ENCODE measurements at regions not wholly inside any gene's neighbourhood (a gene's known extent, or its start where the extent isn't known, plus 50 kb on each side); places are given as distances from the start of the nearest gene placed in this dataset.

DNA sequence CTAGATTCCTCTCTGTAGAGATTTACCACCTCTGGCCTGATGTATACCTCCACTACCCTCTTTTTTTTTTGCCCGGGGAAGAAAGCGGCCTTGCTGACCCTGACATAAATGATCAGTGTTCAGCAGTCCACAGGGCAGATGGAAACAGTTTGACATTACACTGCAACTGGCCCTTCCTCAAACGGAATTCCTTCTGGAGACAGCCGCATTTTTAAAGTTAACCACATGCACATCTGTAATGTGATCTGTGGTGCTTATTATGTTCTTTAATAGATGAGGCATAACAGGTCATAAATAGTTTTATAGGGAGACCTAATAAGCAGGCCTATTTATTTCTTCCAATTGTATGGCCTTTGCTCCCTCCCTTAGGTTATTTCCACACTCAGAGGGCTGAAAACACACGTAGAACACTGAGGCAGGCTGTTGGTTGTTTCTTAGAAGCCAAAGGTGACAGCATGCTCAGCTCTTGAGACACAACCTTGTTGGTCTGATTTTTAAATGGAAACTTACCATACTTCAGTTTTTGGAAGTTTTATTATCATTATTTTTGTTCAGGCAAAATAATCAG lies 84.0 kb upstream of the APC start:
- Histone ChIP-seq H3K4me3 (ENCODE audit: low read depth, low read length) (no peak overlapping the region), H3K4me1 (ENCODE audit: insufficient read depth) (no peaks in the 10 kb centered on the region), H3K27ac (ENCODE audit: low read depth) (no peak overlapping the region), H3K36me3 (ENCODE audit: insufficient read depth) (no peaks in the 10 kb centered on the region)
- WGBS: 54% methylated on average over 5 of the region's 5 CpGs
- DNase-seq (ENCODE audit: extremely low spot score): no peak

GRCh38 chr5:112655513-112655912 lies 82.2 kb upstream of the APC start:
- Histone ChIP-seq H3K27ac (ENCODE audit: low read depth) (no peak overlapping the region), H3K4me1 (ENCODE audit: insufficient read depth) (no peaks in the 10 kb centered on the region), H3K36me3 (ENCODE audit: insufficient read depth) (no peaks in the 10 kb centered on the region), H3K4me3 (ENCODE audit: low read depth, low read length) (no peak overlapping the region)
- DNase-seq (ENCODE audit: extremely low spot score): no peak
- whole genome bisulfite sequencing: 91% methylated on average over 6 of the region's 6 CpGs

DNA sequence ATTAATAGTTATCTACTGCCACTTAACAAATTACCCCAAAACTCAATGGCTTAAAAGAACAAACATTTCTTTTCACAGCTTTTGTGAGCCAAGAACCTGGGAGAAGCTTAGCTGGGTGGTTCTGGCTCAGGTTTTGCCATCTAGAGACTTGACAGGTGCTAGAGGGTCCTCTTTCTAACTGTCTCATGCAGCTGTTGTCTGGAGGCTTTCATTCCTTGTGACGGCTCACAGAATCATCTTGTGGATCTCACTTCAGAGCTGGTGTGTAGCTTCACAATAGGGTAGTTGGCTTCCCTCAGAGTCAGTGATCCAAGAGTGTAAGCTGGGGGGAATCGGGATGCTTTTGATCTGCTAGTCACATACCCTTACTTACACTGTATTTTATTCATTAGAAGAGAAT lies 81.2 kb upstream of the APC start:
- no peak overlapping the region for H3K4me3 ChIP-seq (ENCODE audit: low read depth, low read length)
- no peaks in the 10 kb centered on the region for H3K36me3 ChIP-seq (ENCODE audit: insufficient read depth)
- DNase-seq (ENCODE audit: extremely low spot score): no peak
- WGBS: 93% methylated on average over 2 of the region's 2 CpGs
- H3K4me1 ChIP-seq (ENCODE audit: insufficient read depth): no peaks in the 10 kb centered on the region
- no peak overlapping the region for H3K27ac ChIP-seq (ENCODE audit: low read depth)

DNA sequence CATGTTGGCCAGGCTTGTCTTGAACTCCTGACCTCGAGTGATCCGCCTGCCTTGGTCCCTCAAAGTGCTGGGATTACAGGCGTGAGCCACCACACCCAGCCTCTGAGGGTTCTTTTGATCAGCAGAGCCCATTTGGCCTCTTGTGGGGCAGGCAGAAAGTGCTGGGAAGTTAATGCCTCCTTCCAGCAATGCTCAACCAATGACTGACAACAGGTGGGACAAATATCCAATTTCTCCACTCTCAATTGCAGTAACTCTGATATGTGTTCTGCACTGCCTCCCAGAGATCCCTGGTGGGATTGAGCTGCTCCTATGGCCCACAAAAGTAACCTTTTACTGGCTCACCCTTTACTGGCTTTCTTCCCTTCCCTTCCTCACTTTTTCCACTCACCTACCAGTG lies 79.9 kb upstream of the APC start:
- Histone ChIP-seq H3K4me1 (ENCODE audit: insufficient read depth) (no peaks in the 10 kb centered on the region), H3K27ac (ENCODE audit: low read depth) (no peak overlapping the region), H3K36me3 (ENCODE audit: insufficient read depth) (no peaks in the 10 kb centered on the region), H3K4me3 (ENCODE audit: low read depth, low read length) (no peak overlapping the region)
- no peak for DNase-seq (ENCODE audit: extremely low spot score)
- 84% methylated on average over 3 of the region's 3 CpGs for WGBS

GRCh38 chr5:112660359-112660758 lies 77.3 kb upstream of the APC start:
- Histone ChIP-seq H3K4me1 (ENCODE audit: insufficient read depth) (no peaks in the 10 kb centered on the region), H3K27ac (ENCODE audit: low read depth) (no peak overlapping the region), H3K4me3 (ENCODE audit: low read depth, low read length) (no peak overlapping the region), H3K36me3 (ENCODE audit: insufficient read depth) (no peaks in the 10 kb centered on the region)
- no peak for DNase-seq (ENCODE audit: extremely low spot score)
- 90% methylated on average over 1 of the region's 1 CpG for WGBS

GRCh38 chr5:112663146-112663545 lies 74.5 kb upstream of the APC start:
- DNase-seq (ENCODE audit: extremely low spot score): no peak
- Histone ChIP-seq H3K4me1 (ENCODE audit: insufficient read depth) (no peaks in the 10 kb centered on the region), H3K36me3 (ENCODE audit: insufficient read depth) (no peaks in the 10 kb centered on the region), H3K4me3 (ENCODE audit: low read depth, low read length) (no peak overlapping the region), H3K27ac (ENCODE audit: low read depth) (no peak overlapping the region)
- WGBS: 86% methylated on average over 3 of the region's 3 CpGs

DNA sequence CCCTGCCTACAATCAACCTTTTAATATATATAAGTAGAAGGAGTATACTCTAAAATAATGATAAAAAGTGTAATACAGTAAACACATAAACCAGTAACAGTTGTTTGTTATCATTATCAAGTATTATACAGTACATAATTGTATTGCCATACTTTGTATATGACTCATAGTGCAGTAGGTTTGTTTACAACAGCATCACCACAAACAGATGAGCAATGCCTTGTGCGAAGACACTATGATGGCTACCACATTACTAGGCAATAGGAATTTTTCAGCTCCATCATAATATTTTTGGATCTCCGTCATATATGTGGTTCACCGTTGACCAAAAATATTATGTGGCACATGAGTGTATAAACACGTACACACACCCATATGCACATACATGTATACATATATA lies 69.7 kb upstream of the APC start:
- H3K4me1 ChIP-seq (ENCODE audit: insufficient read depth): no peaks in the 10 kb centered on the region
- 89% methylated on average over 4 of the region's 4 CpGs for WGBS
- H3K36me3 ChIP-seq (ENCODE audit: insufficient read depth): no peaks in the 10 kb centered on the region
- no peak overlapping the region for H3K27ac ChIP-seq (ENCODE audit: low read depth)
- DNase-seq (ENCODE audit: extremely low spot score): no peak
- no peak overlapping the region for H3K4me3 ChIP-seq (ENCODE audit: low read depth, low read length)

- H3K36me3 ChIP-seq (ENCODE audit: insufficient read depth): no peaks in the 10 kb centered on the region
- H3K4me1 ChIP-seq (ENCODE audit: insufficient read depth): no peaks in the 10 kb centered on the region
- no peak overlapping the region for H3K4me3 ChIP-seq (ENCODE audit: low read depth, low read length)
- 92% methylated on average over 3 of the region's 3 CpGs for WGBS
- DNase-seq (ENCODE audit: extremely low spot score): no peak
- no peak overlapping the region for H3K27ac ChIP-seq (ENCODE audit: low read depth)
These were observed 68.8 kb upstream of the APC start for GRCh38 chr5:112668911-112669310.

DNA sequence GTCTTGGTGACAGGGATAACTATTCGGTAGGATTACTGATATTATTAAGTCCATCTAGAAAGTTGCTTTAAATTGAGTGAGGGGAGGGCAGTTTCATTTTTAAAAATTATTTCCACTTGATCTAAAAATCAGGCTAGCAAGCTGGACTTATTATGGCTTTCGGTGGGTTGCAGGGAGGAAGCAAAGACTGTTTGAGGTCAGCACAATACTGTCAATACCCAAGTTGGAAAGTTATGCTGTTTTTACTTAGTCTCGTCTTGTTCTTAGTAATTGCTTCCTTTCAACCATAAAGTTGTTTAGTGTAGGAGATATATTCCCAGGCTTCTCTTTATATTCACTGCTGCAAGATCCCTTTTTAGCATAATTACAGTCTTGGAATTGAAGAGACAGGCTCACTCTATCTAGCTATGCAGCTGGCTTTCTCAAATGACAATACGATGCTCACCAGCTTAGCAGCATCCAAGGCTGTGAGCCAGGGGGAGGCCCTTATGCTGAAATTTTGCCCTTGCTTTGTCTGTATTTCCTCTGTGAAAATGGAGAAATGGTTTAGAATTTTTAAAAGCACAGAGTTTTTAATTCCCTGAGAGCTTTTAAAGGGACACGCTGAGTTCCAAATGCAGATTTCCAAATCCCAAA lies 68.2 kb upstream of the APC start:
- no peaks in the 10 kb centered on the region for H3K36me3 ChIP-seq (ENCODE audit: insufficient read depth)
- no peak overlapping the region for H3K4me3 ChIP-seq (ENCODE audit: low read depth, low read length)
- H3K27ac ChIP-seq (ENCODE audit: low read depth): no peak overlapping the region
- peak; percentile 18 for DNase-seq (ENCODE audit: extremely low spot score)
- 68% methylated on average over 5 of the region's 5 CpGs for WGBS
- no peaks in the 10 kb centered on the region for H3K4me1 ChIP-seq (ENCODE audit: insufficient read depth)

DNA sequence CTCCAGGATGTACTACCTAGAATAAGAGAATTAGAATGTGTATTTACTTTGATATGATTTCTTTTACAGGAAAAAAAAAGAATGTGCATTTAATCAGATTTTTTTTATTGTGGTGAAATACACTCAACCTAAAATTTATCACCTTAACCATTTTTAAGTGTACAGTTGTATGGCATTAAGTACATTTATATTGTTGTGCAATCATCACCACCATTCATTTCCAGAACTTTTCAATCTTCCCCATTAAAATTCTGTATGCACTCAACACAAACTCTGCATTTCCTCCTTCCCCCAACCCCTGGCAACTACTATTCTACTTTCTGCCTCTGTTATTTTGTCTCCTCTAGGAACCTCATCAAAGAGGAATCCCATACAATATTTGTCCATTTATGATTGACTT lies 66.0 kb upstream of the APC start:
- Histone ChIP-seq H3K4me1 (ENCODE audit: insufficient read depth) (no peaks in the 10 kb centered on the region), H3K4me3 (ENCODE audit: low read depth, low read length) (no peak overlapping the region), H3K27ac (ENCODE audit: low read depth) (no peak overlapping the region), H3K36me3 (ENCODE audit: insufficient read depth) (no peaks in the 10 kb centered on the region)
- no peak for DNase-seq (ENCODE audit: extremely low spot score)

DNA sequence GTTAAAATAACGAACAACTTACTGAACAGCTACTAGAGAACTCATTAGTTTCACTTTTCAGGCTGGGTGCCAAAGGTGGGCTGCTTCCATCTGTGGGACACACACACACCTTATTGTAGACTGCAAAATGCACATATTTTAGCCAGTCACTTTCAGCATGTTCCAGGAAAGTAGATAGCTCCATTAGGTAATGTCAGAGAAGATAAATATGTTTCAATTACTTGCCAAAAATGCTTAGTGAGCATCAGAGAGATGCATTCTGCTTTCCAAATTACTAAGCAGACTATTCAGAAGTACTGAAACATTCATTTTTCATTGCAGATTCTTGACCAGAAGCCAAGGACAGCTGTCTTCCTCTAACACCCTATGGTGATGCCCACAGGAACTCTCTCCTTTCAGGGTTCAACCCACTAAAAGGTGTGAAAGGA lies 56.2 kb upstream of the APC start:
- H3K4me3 ChIP-seq (ENCODE audit: low read depth, low read length): no peak overlapping the region
- no peak overlapping the region for H3K27ac ChIP-seq (ENCODE audit: low read depth)
- WGBS: 66% methylated on average over 1 of the region's 1 CpG
- DNase-seq (ENCODE audit: extremely low spot score): no peak
- H3K36me3 ChIP-seq (ENCODE audit: insufficient read depth): no peaks in the 10 kb centered on the region
- H3K4me1 ChIP-seq (ENCODE audit: insufficient read depth): no peaks in the 10 kb centered on the region

DNA sequence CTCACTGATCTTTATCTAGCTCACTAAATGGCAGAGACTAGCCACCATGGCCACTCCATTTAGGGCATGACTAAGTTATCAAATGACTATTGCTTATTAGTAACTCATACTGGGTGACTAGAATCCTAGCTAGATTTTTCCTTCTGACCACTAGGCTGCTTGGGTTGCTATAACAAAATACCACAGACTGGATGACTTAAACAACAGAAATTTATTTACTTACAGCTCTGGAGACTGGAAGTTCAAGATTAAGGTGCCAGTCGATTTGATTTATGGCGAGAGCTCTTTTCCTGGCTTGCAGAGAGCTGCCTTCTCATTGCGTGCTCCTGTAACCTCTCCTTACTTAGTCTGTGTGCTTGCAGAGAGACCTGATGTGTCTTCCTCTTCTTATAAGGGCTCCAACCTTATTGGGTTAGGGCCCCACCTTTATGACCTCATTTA lies 55.0 kb upstream of the APC start:
- Histone ChIP-seq H3K4me3 (ENCODE audit: low read depth, low read length) (no peak overlapping the region), H3K36me3 (ENCODE audit: insufficient read depth) (no peaks in the 10 kb centered on the region), H3K4me1 (ENCODE audit: insufficient read depth) (no peaks in the 10 kb centered on the region), H3K27ac (ENCODE audit: low read depth) (no peak overlapping the region)
- no peak for DNase-seq (ENCODE audit: extremely low spot score)
- 87% methylated on average over 3 of the region's 3 CpGs for WGBS

- Histone ChIP-seq H3K27ac (ENCODE audit: low read depth) (no peak overlapping the region), H3K36me3 (ENCODE audit: insufficient read depth) (no peaks in the 10 kb centered on the region), H3K4me1 (ENCODE audit: insufficient read depth) (no peaks in the 10 kb centered on the region), H3K4me3 (ENCODE audit: low read depth, low read length) (no peak overlapping the region)
- no peak for DNase-seq (ENCODE audit: extremely low spot score)
- WGBS: 57% methylated on average over 1 of the region's 1 CpG
These were observed 53.6 kb upstream of the APC start for GRCh38 chr5:112684121-112684520.

DNA sequence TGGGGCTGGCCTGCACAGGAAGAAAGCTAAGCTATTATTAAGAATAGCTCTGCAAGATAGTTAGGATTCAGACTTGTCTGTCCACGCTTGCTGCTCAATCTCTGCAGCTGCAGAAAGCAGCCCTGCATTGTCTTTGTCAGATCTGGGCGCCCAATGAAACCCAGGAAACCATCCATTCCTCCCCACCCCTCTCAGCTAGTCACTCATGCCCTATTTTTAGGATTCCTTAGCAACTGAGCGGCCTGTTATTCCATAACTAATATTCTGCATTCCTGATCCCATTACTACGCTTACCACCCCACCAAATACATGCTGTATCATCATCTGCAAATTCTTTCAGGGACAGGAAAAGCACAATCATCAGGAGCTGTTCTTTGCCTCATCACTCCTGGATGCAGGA lies 52.9 kb upstream of the APC start:
- Histone ChIP-seq H3K36me3 (ENCODE audit: insufficient read depth) (no peaks in the 10 kb centered on the region), H3K4me1 (ENCODE audit: insufficient read depth) (no peaks in the 10 kb centered on the region), H3K27ac (ENCODE audit: low read depth) (no peak overlapping the region), H3K4me3 (ENCODE audit: low read depth, low read length) (no peak overlapping the region)
- WGBS: 46% methylated on average over 4 of the region's 4 CpGs
- DNase-seq (ENCODE audit: extremely low spot score): no peak

DNA sequence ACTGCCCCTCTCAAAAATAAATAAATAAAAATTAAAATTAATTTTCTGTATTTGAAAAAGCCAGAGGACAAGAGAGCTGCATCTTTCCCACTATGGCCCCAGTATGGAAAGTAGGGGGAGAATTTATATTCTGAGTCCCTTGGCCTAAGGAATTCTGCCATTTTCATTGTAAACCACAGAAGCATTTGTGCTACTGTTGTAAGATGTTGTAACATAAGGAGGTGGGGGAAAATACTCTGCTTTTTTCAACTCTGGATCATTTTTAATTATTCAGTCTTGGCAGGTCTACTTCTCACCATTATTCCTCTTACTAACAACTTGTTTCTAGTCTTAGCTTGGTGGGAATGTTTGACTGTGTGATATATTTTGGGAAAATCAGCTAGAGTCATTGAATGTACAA lies 52.3 kb upstream of the APC start:
- no peaks in the 10 kb centered on the region for H3K4me1 ChIP-seq (ENCODE audit: insufficient read depth)
- H3K27ac ChIP-seq (ENCODE audit: low read depth): no peak overlapping the region
- H3K4me3 ChIP-seq (ENCODE audit: low read depth, low read length): no peak overlapping the region
- no peaks in the 10 kb centered on the region for H3K36me3 ChIP-seq (ENCODE audit: insufficient read depth)
- no peak for DNase-seq (ENCODE audit: extremely low spot score)
